Vagina (tissue), 2 donors: ENCODE measurements at regions not wholly inside any gene's neighbourhood (a gene's known extent, or its start where the extent isn't known, plus 50 kb on each side); places are given as distances from the start of the nearest gene placed in this dataset.

ENCODE experiments used
- POLR2A ChIP-seq, 2 donors: fragments of 450-650 bp; IDR thresholded peaks; one replicate each; pipeline ENCODE4 v1.6.1; 2017; ENCODE audit warnings: antibody characterized with exemption in 2 of 2, mild to moderate bottlenecking in 2 of 2, moderate library complexity in 2 of 2
- POLR2AphosphoS5 ChIP-seq, 2 donors: sonication (generic); formaldehyde crosslinking; IDR thresholded peaks; one replicate each; pipeline ENCODE4 v1.9.0; 2017; ENCODE audit warnings: antibody characterized with exemption in 2 of 2, mild to moderate bottlenecking in 2 of 2, low read depth in 1 of 2; ENCODE audit not compliant: insufficient read depth in 1 of 2
- TF ChIP-seq, protein P1 (sequence below), 3 experiments: fragments of 450-650 bp in 2 of 3; fragments of 200-600 bp in 1 of 3; sonication (generic) in 1 of 3; IDR thresholded peaks; one replicate each; pipeline ENCODE4 v1.5.1; 2017 to 2019; ENCODE audit warnings: antibody characterized with exemption in 3 of 3, mild to moderate bottlenecking in 2 of 3, moderate library complexity in 2 of 3

GRCh38 chr4:18291981-18292380 is 270.4 kb upstream of the LCORL start:
- TF ChIP-seq, protein P1, sequence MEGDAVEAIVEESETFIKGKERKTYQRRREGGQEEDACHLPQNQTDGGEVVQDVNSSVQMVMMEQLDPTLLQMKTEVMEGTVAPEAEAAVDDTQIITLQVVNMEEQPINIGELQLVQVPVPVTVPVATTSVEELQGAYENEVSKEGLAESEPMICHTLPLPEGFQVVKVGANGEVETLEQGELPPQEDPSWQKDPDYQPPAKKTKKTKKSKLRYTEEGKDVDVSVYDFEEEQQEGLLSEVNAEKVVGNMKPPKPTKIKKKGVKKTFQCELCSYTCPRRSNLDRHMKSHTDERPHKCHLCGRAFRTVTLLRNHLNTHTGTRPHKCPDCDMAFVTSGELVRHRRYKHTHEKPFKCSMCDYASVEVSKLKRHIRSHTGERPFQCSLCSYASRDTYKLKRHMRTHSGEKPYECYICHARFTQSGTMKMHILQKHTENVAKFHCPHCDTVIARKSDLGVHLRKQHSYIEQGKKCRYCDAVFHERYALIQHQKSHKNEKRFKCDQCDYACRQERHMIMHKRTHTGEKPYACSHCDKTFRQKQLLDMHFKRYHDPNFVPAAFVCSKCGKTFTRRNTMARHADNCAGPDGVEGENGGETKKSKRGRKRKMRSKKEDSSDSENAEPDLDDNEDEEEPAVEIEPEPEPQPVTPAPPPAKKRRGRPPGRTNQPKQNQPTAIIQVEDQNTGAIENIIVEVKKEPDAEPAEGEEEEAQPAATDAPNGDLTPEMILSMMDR (IDR thresholded peaks at IDR 0.05), result no peak
- TF ChIP-seq POLR2A (IDR thresholded peaks at IDR 0.05), result no peak
- TF ChIP-seq POLR2AphosphoS5 (IDR thresholded peaks at IDR 0.05; ENCODE audit: insufficient read depth in 1 of 2, low read depth in 1 of 2), result no peak
